ENCODE measurements at regions not wholly inside any gene's neighbourhood (a gene's known extent, or its start where the extent isn't known, plus 50 kb on each side); places are given as distances from the start of the nearest gene placed in this dataset.
A peak's percentile ranks its signal among the peaks of the same experiment; 100 is the strongest.

GRCh38 chr6:44554194-44554593, 166.7 kb downstream of the CDC5L start:
- intact Hi-C loops (cut with DNase I): no loop called here
- Histone ChIP-seq H3K27ac (no peak overlapping the region), H3K27me3 (peaks cover 0 to 13% of the 10 kb centered on the region in 2 donors), H3K4me1 (no peaks in the 10 kb centered on the region), H3K4me3 (no peak overlapping the region), H3K36me3 (no peaks in the 10 kb centered on the region), H3K9me3 (no peaks in the 10 kb centered on the region)
- DNase-seq (peak in 1 of 4 donors; percentile 3), ATAC-seq (no peak)
- TF ChIP-seq CTCF (IDR thresholded peaks at IDR 0.05): no peak

- no peak overlapping the region for H3K4me3 ChIP-seq
- intact Hi-C loops (cut with DNase I): no loop called here
- ATAC-seq (no peak), DNase-seq (no peak)
- TF ChIP-seq CTCF (IDR thresholded peaks at IDR 0.05): no peak
- no peaks in the 10 kb centered on the region for H3K4me1 ChIP-seq
- no peaks in the 10 kb centered on the region for H3K9me3 ChIP-seq
- H3K27me3 ChIP-seq: peaks cover 0 to 18% of the 10 kb centered on the region in 2 donors
- no peak overlapping the region for H3K27ac ChIP-seq
- H3K36me3 ChIP-seq: no peaks in the 10 kb centered on the region
Measured at GRCh38 chr6:44554861-44555260, 167.4 kb downstream of the CDC5L start.

GRCh38 chr6:44556046-44556445, 168.5 kb downstream of the CDC5L start:
- Histone ChIP-seq H3K4me1 (peaks cover 0 to 2% of the 10 kb centered on the region in 2 donors), H3K27me3 (peaks cover 3 to 29% of the 10 kb centered on the region in 2 donors), H3K27ac (no peak overlapping the region), H3K4me3 (no peak overlapping the region), H3K36me3 (no peaks in the 10 kb centered on the region), H3K9me3 (no peaks in the 10 kb centered on the region)
- intact Hi-C loops (cut with DNase I): no loop called here
- no peak for DNase-seq
- ATAC-seq: peak; percentile 22
- TF ChIP-seq CTCF (IDR thresholded peaks at IDR 0.05): no peak

GRCh38 chr6:44558024-44558831, 170.7 kb downstream of the CDC5L start:
- intact Hi-C loops (cut with DNase I): no loop called here
- ATAC-seq (no peak), DNase-seq (no peak)
- no peak overlapping the region for H3K4me3 ChIP-seq
- H3K36me3 ChIP-seq: no peaks in the 10 kb centered on the region
- peaks cover 0 to 10% of the 10 kb centered on the region in 2 donors for H3K4me1 ChIP-seq
- H3K27ac ChIP-seq: no peak overlapping the region
- peaks cover 7 to 42% of the 10 kb centered on the region in 2 donors for H3K27me3 ChIP-seq
- H3K9me3 ChIP-seq: no peaks in the 10 kb centered on the region
- no peak for TF ChIP-seq CTCF (IDR thresholded peaks at IDR 0.05)

GRCh38 chr6:44558832-44559251, 171.3 kb downstream of the CDC5L start:
- DNase-seq (no peak), ATAC-seq (no peak)
- intact Hi-C loops (cut with DNase I): no loop called here
- H3K9me3 ChIP-seq: no peaks in the 10 kb centered on the region
- H3K27ac ChIP-seq: no peak overlapping the region
- TF ChIP-seq CTCF (IDR thresholded peaks at IDR 0.05): no peak
- no peak overlapping the region for H3K4me3 ChIP-seq
- peaks cover 0 to 10% of the 10 kb centered on the region in 2 donors for H3K4me1 ChIP-seq
- peaks cover 7 to 42% of the 10 kb centered on the region in 2 donors for H3K27me3 ChIP-seq
- H3K36me3 ChIP-seq: no peaks in the 10 kb centered on the region
